PC-9 (cell line): ENCODE measurements at regions not wholly inside any gene's neighbourhood (a gene's known extent, or its start where the extent isn't known, plus 50 kb on each side); places are given as distances from the start of the nearest gene placed in this dataset.

Experiments used
- EZH2 ChIP-seq: fragments of 200-600 bp; sonication (generic); IDR thresholded peaks from 2 replicates; pipeline ENCODE4 v1.8.0; 2017; ENCODE audit warnings: antibody characterized with exemption, low read depth
- TF ChIP-seq, protein P1 (sequence below): fragments of 200-600 bp; sonication (generic); conservative IDR thresholded peaks from 2 replicates; pipeline ENCODE4 v1.6.1; 2017; ENCODE audit warnings: mixed run types, antibody characterized with exemption, mild to moderate bottlenecking, moderate library complexity

DNA sequence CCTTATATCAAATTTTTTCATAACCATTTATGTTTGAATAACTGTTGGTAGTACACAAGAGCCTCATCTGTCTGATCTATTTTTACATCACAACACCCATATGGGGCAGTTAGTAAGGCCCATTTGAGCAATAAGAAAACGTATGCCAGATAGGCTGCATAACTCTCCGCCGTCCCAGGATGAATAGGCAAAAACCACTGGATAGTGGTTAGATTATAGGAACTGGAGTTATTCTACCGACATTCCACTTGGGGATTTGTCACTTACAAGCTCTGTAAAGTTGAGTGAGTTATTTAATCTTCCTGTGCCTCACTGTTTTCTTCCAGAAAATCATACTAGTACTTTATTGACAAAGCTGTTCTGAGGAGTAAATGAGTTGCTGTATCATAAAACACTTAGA, 881.9 kb downstream of the QKI start:
- TF ChIP-seq, protein P1, sequence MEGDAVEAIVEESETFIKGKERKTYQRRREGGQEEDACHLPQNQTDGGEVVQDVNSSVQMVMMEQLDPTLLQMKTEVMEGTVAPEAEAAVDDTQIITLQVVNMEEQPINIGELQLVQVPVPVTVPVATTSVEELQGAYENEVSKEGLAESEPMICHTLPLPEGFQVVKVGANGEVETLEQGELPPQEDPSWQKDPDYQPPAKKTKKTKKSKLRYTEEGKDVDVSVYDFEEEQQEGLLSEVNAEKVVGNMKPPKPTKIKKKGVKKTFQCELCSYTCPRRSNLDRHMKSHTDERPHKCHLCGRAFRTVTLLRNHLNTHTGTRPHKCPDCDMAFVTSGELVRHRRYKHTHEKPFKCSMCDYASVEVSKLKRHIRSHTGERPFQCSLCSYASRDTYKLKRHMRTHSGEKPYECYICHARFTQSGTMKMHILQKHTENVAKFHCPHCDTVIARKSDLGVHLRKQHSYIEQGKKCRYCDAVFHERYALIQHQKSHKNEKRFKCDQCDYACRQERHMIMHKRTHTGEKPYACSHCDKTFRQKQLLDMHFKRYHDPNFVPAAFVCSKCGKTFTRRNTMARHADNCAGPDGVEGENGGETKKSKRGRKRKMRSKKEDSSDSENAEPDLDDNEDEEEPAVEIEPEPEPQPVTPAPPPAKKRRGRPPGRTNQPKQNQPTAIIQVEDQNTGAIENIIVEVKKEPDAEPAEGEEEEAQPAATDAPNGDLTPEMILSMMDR = no peak
- no peak for TF ChIP-seq EZH2
